WTC11 (cell line): ENCODE measurements at regions not wholly inside any gene's neighbourhood (a gene's known extent, or its start where the extent isn't known, plus 50 kb on each side); places are given as distances from the start of the nearest gene placed in this dataset.
"Not testable (repeated sequence)": the region's sequence is repeated elsewhere in the genome, so short reads cannot be mapped to it uniquely, and the experiment has no call there.

Experiments used
- ATAC-seq: fragments of 200-7000 bp; cut with Tn5 transposase; 2 replicates; pipeline ENCODE4 v1.10.0; 2021; ENCODE audit warnings: mild to moderate bottlenecking, moderate library complexity
- CTCF ChIA-PET: fragments of 300-600 bp; sonication (Branson Sonifier 250); formaldehyde crosslinking; loops from one replicate; lab custom pipeline; 2021; ENCODE audit warnings: antibody characterized with exemption; lab: Charles Lee
- POLR2A ChIA-PET: fragments of 350-600 bp; sonication (Branson Sonifier 250); formaldehyde crosslinking; loops from one replicate; lab custom pipeline; 2021; ENCODE audit warnings: antibody characterized with exemption; lab: Charles Lee
- DNase-seq: peaks from one replicate; pipeline ENCODE4 v3.0.0; 2021; ENCODE audit warnings: low spot score
- H3K27ac Mint-ChIP-seq: 2 replicates; pipeline ENCODE4 v1.8.0; 2021; ENCODE audit warnings: mixed read lengths
- H3K27me3 Mint-ChIP-seq: 2 replicates; pipeline ENCODE4 v1.8.0; 2021; ENCODE audit warnings: low read depth, mild to moderate bottlenecking, moderate library complexity, mixed read lengths
- H3K36me3 Mint-ChIP-seq: 2 replicates; pipeline ENCODE4 v1.8.0; 2021; ENCODE audit warnings: mixed read lengths
- H3K4me1 Mint-ChIP-seq: 2 replicates; pipeline ENCODE4 v1.8.0; 2022; ENCODE audit warnings: mixed read lengths
- H3K4me3 Mint-ChIP-seq: 2 replicates; pipeline ENCODE4 v1.8.0; 2021; ENCODE audit warnings: mild to moderate bottlenecking, moderate library complexity, mixed read lengths
- H3K9me3 Mint-ChIP-seq: 2 replicates; pipeline ENCODE4 v1.8.0; 2021; ENCODE audit warnings: mixed read lengths
- AFF4 ChIP-seq: sonication (generic); formaldehyde crosslinking; IDR thresholded peaks from 2 replicates; pipeline ENCODE4 v1.8.1; 2023; ENCODE audit warnings: mild to moderate bottlenecking, missing genetic modification reagents, borderline replicate concordance
- ATF1 ChIP-seq: sonication (generic); formaldehyde crosslinking; IDR thresholded peaks from 2 replicates; pipeline ENCODE4 v1.8.1; 2023; ENCODE audit warnings: mild to moderate bottlenecking, moderate library complexity, missing genetic modification reagents
- CREM ChIP-seq: sonication (generic); formaldehyde crosslinking; IDR thresholded peaks from 2 replicates; pipeline ENCODE4 v1.8.1; 2022; ENCODE audit warnings: mild to moderate bottlenecking, missing genetic modification reagents, moderate library complexity
- E2F1 ChIP-seq: sonication (generic); formaldehyde crosslinking; IDR thresholded peaks from 2 replicates; pipeline ENCODE4 v1.8.0; 2022; ENCODE audit warnings: mild to moderate bottlenecking, missing genetic modification reagents
- FOXK1 ChIP-seq: sonication (generic); formaldehyde crosslinking; IDR thresholded peaks from 2 replicates; pipeline ENCODE4 v1.8.0; 2022; ENCODE audit warnings: mild to moderate bottlenecking, moderate library complexity, missing genetic modification reagents
- MLX ChIP-seq: sonication (generic); formaldehyde crosslinking; IDR thresholded peaks from 2 replicates; pipeline ENCODE4 v1.8.1; 2023; ENCODE audit warnings: mild to moderate bottlenecking, missing genetic modification reagents, moderate library complexity
- NR1H2 ChIP-seq: sonication (generic); formaldehyde crosslinking; IDR thresholded peaks from 2 replicates; pipeline ENCODE4 v1.9.0; 2021; ENCODE audit warnings: mild to moderate bottlenecking, moderate library complexity, missing genetic modification reagents
- PRRX2 ChIP-seq: fragments of 250-450 bp; sonication (Bioruptor Pico); IDR thresholded peaks from 2 replicates; pipeline ENCODE4 v1.8.0; 2021; ENCODE audit warnings: mild to moderate bottlenecking
- TEAD4 ChIP-seq: sonication (generic); formaldehyde crosslinking; IDR thresholded peaks from 2 replicates; pipeline ENCODE4 v1.8.0; 2022; ENCODE audit warnings: mild to moderate bottlenecking, missing genetic modification reagents
- ZBTB21 ChIP-seq: sonication (generic); formaldehyde crosslinking; IDR thresholded peaks from 2 replicates; pipeline ENCODE4 v1.8.1; 2023; ENCODE audit warnings: mild to moderate bottlenecking, missing genetic modification reagents, borderline replicate concordance
- ZBTB43 ChIP-seq: sonication (generic); formaldehyde crosslinking; IDR thresholded peaks from 2 replicates; pipeline ENCODE4 v1.8.1; 2023; ENCODE audit warnings: mild to moderate bottlenecking, missing genetic modification reagents
- ZNF138 ChIP-seq: sonication (generic); formaldehyde crosslinking; conservative IDR thresholded peaks from 2 replicates; pipeline ENCODE4 v1.8.1; 2022; ENCODE audit warnings: mild to moderate bottlenecking, moderate library complexity, missing genetic modification reagents
- ZNF281 ChIP-seq: sonication (generic); formaldehyde crosslinking; IDR thresholded peaks from 2 replicates; pipeline ENCODE4 v1.8.0; 2023; ENCODE audit warnings: mild to moderate bottlenecking, missing genetic modification reagents
- ZNF396 ChIP-seq: fragments of 250-450 bp; sonication (Bioruptor Pico); IDR thresholded peaks from 2 replicates; pipeline ENCODE4 v1.8.0; 2021; ENCODE audit warnings: mild to moderate bottlenecking, moderate library complexity, borderline replicate concordance
- ZNF512 ChIP-seq: sonication (generic); formaldehyde crosslinking; IDR thresholded peaks from 2 replicates; pipeline ENCODE4 v1.8.1; 2022; ENCODE audit warnings: missing genetic modification reagents, borderline replicate concordance

GRCh38 chr14:106642090-106642489 lies 1115.7 kb downstream of the TMEM121 start:
- Mint-ChIP-seq H3K27me3 (peaks cover 8% of the 10 kb centered on the region; the same call in 1 of the 2 replicates), H3K4me3 (no peak overlapping the region), H3K4me1 (no peaks in the 10 kb centered on the region), H3K9me3 (peaks cover 66% of the 10 kb centered on the region), H3K36me3 (peaks cover 58% of the 10 kb centered on the region), H3K27ac (no peak overlapping the region)
- ChIA-PET CTCF (no interaction called here), POLR2A (no interaction called here)
- TF ChIP-seq MLX (CRISPR knock-in tag) = no peak
- no peak for TF ChIP-seq TEAD4 (CRISPR knock-in tag)
- no peak for TF ChIP-seq NR1H2
- TF ChIP-seq ZNF138 (CRISPR knock-in tag) = no peak
- no peak for TF ChIP-seq CREM
- no peak for TF ChIP-seq AFF4 (CRISPR knock-in tag)
- no peak for TF ChIP-seq ZBTB21 (CRISPR knock-in tag)
- ATAC-seq = no peak
- DNase-seq = no peak

GRCh38 chr14:106642971-106643370 lies 1116.6 kb downstream of the TMEM121 start:
- H3K27ac Mint-ChIP-seq, CTCF ChIA-PET, POLR2A ChIA-PET, H3K4me1 Mint-ChIP-seq, DNase-seq, ATAC-seq, H3K4me3 Mint-ChIP-seq, H3K27me3 Mint-ChIP-seq: not testable (repeated sequence)
- H3K9me3 Mint-ChIP-seq = peaks cover 66% of the 10 kb centered on the region
- peaks cover 59% of the 10 kb centered on the region for H3K36me3 Mint-ChIP-seq

GRCh38 chr14:106648874-106649273 lies 1122.5 kb downstream of the TMEM121 start:
- peaks cover 71% of the 10 kb centered on the region for H3K9me3 Mint-ChIP-seq
- H3K4me3 Mint-ChIP-seq = not testable (repeated sequence)

GRCh38 chr14:106651016-106651415 lies 1124.6 kb downstream of the TMEM121 start:
- Mint-ChIP-seq H3K9me3 (peaks cover 75% of the 10 kb centered on the region), H3K36me3 (peaks cover 69% of the 10 kb centered on the region), H3K4me1 (no peaks in the 10 kb centered on the region), H3K27ac (no peak overlapping the region), H3K27me3 (peaks cover 11% of the 10 kb centered on the region), H3K4me3 (no peak overlapping the region)
- DNase-seq (no peak), ATAC-seq (no peak)
- POLR2A ChIA-PET = no interaction called here
- TF ChIP-seq ZBTB43 (CRISPR knock-in tag) (no peak), ZNF396 (CRISPR knock-in tag) (no peak), ATF1 (CRISPR knock-in tag) (no peak), PRRX2 (CRISPR knock-in tag) (no peak), FOXK1 (CRISPR knock-in tag) (no peak), ZNF512 (CRISPR knock-in tag) (no peak), ZNF281 (CRISPR knock-in tag) (no peak), E2F1 (CRISPR knock-in tag) (no peak)
- CTCF ChIA-PET = no interaction called here

More at GRCh38 chr14:106648874-106649273, 1122.5 kb downstream of the TMEM121 start:
- ATAC-seq, H3K27ac Mint-ChIP-seq, POLR2A ChIA-PET, DNase-seq, H3K4me1 Mint-ChIP-seq, CTCF ChIA-PET, H3K27me3 Mint-ChIP-seq: not testable (repeated sequence)
- peaks cover 71% of the 10 kb centered on the region for H3K36me3 Mint-ChIP-seq
